GOT3 (cell line): ENCODE measurements at regions not wholly inside any gene's neighbourhood (a gene's known extent, or its start where the extent isn't known, plus 50 kb on each side); places are given as distances from the start of the nearest gene placed in this dataset.
"Not testable (repeated sequence)": the region's sequence is repeated elsewhere in the genome, so short reads cannot be mapped to it uniquely, and the experiment has no call there.

Experiments used
- DNase-seq: peaks from one replicate; lab custom pipeline; 2025; ENCODE audit warnings: mixed read lengths; lab: John Stamatoyannopoulos, UW

- DNase-seq: not testable (repeated sequence)
These were observed 127.1 kb upstream of the GRAMD2B start for GRCh38 chr5:126296121-126296520.

GRCh38 chr5:126300293-126300692 lies 122.9 kb upstream of the GRAMD2B start:
- no peak for DNase-seq

GRCh38 chr5:126301056-126301455 lies 122.2 kb upstream of the GRAMD2B start:
- DNase-seq: no peak

- no peak for DNase-seq
These were observed 113.3 kb upstream of the GRAMD2B start for GRCh38 chr5:126309860-126310259.

GRCh38 chr5:126311766-126312165 lies 111.4 kb upstream of the GRAMD2B start:
- DNase-seq: no peak

GRCh38 chr5:126315341-126315740 lies 107.9 kb upstream of the GRAMD2B start:
- no peak for DNase-seq

- no peak for DNase-seq
These were observed 90.9 kb upstream of the GRAMD2B start for GRCh38 chr5:126332326-126332725.

GRCh38 chr5:126334760-126335159 lies 88.4 kb upstream of the GRAMD2B start:
- DNase-seq: no peak

GRCh38 chr5:126335886-126336285 lies 87.3 kb upstream of the GRAMD2B start:
- DNase-seq: no peak

- no peak for DNase-seq
These were observed 84.6 kb upstream of the GRAMD2B start for GRCh38 chr5:126338635-126339034.

GRCh38 chr5:126339215-126339805 lies 83.9 kb upstream of the GRAMD2B start:
- DNase-seq: no peak

GRCh38 chr5:126341906-126342630 lies 81.1 kb upstream of the GRAMD2B start:
- DNase-seq: no peak

GRCh38 chr5:126348855-126349635 lies 74.2 kb upstream of the GRAMD2B start:
- DNase-seq: no peak

- DNase-seq: no peak
These were observed 72.1 kb upstream of the GRAMD2B start for GRCh38 chr5:126351153-126351552.

- DNase-seq: no peak
These were observed 69.0 kb upstream of the GRAMD2B start for GRCh38 chr5:126354012-126354857.

- no peak for DNase-seq
These were observed 68.1 kb upstream of the GRAMD2B start for GRCh38 chr5:126354858-126355731.

GRCh38 chr5:126355940-126356339 lies 67.3 kb upstream of the GRAMD2B start:
- no peak for DNase-seq

GRCh38 chr5:126357585-126358342 lies 65.4 kb upstream of the GRAMD2B start:
- DNase-seq: no peak

- no peak for DNase-seq
These were observed 64.7 kb upstream of the GRAMD2B start for GRCh38 chr5:126358525-126358924.

- no peak for DNase-seq
These were observed 63.3 kb upstream of the GRAMD2B start for GRCh38 chr5:126359884-126360283.
